ENCODE measurements at regions not wholly inside any gene's neighbourhood (a gene's known extent, or its start where the extent isn't known, plus 50 kb on each side); places are given as distances from the start of the nearest gene placed in this dataset.
A peak's percentile ranks its signal among the peaks of the same experiment; 100 is the strongest.

DNA sequence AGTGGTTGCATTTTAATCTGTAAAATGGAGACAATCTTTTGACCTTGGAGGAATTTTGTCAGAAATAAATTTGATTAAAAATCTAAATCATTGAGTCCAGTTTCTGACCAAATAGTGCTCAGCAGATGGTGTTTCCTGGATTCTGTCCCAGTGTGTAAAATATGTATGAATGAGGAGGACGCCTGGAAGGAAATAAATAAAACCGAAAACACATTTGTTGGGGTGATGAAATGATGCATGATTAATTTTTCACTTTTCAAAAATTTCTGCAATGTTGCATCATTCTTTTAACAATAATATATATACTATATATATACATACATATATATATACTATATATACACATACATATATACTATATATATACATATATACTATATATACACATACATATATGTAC, 261.1 kb upstream of the TRIB2 start:
- Histone ChIP-seq H3K9me3 (no peaks in the 10 kb centered on the region), H3K27ac (no peak overlapping the region), H3K36me3 (no peaks in the 10 kb centered on the region), H3K27me3 (no peaks in the 10 kb centered on the region), H3K4me1 (peaks cover 0 to 40% (median 13%) of the 10 kb centered on the region in 4 donors), H3K4me3 (no peak overlapping the region)
- TF ChIP-seq CTCF (IDR thresholded peaks at IDR 0.05), result no peak
- DNase-seq, result no peak
- intact Hi-C loops (cut with DNase I; ENCODE audit: low total_unique reads), result loop anchor here (10.0 kb wide), 1 partner anchor 259 kb away; the partner anchor contains the start of gene TRIB2

DNA sequence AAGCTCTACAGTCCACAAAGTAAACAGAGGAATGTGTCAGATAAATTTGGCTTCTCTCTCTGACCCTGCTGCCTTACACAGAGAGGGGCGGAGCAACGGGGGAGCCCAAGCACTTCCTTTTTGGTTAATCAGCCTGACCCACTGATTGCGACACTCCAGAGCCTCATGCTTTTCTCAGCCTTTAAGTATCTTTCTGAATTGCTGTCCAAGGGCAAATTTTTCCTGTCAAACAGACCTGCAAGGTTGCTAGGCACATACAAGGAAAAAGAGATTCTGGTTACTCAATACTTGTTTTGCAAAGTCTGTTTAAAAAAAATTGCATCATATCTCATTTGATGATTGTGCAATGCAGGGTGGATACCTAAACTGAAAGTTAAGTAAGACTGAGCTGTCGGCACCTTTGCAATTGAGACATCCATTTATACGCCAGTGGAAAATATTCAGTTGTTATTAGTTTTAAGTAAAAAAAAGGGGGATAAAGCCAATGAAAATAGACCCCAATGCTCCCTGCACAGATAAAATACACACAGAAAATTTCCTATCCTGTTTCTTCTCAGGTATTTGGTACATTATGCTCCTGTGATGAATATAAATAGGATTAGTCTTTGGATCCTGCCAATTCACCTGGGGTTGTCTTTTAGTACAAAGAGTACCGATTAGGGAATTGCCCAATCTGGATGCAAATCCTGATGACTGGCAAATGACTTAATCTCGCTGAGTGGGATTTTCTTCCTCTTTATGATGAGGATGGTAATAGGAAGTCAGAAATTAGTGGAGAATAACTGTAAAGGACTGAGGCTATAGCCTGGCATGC, 260.2 kb upstream of the TRIB2 start:
- H3K4me3 ChIP-seq, result no peak overlapping the region

GRCh38 chr2:12457831-12458230, 258.9 kb upstream of the TRIB2 start:
- Histone ChIP-seq H3K36me3 (no peaks in the 10 kb centered on the region), H3K27me3 (no peaks in the 10 kb centered on the region), H3K9me3 (no peaks in the 10 kb centered on the region), H3K4me3 (no peak overlapping the region), H3K4me1 (peaks cover 0 to 29% (median 13%) of the 10 kb centered on the region in 4 donors), H3K27ac (peak overlapping the region in 1 of 2 donors; percentile 75)
- DNase-seq, result no peak
- TF ChIP-seq CTCF (IDR thresholded peaks at IDR 0.05), result no peak
- intact Hi-C loops (cut with DNase I; ENCODE audit: low total_unique reads), result loop anchor here (10.0 kb wide), 1 partner anchor 257 kb away; the partner anchor contains the start of gene TRIB2

More for the DNA sequence above, 260.2 kb upstream of the TRIB2 start:
- peak overlapping the region; percentile 51 to 75 for H3K27ac ChIP-seq
- H3K4me1 ChIP-seq, result peaks cover 0 to 39% (median 13%) of the 10 kb centered on the region in 4 donors
- peak in 1 of 2 experiments; percentile 27 for TF ChIP-seq CTCF (IDR thresholded peaks at IDR 0.05)
- H3K36me3 ChIP-seq, result no peaks in the 10 kb centered on the region
- H3K9me3 ChIP-seq, result no peaks in the 10 kb centered on the region
- no peaks in the 10 kb centered on the region for H3K27me3 ChIP-seq
- peak; percentile 96 to 98 for DNase-seq
- intact Hi-C loops (cut with DNase I; ENCODE audit: low total_unique reads), result loop anchor here (10.0 kb wide), 1 partner anchor 258 kb away; the partner anchor contains the start of gene TRIB2

DNA sequence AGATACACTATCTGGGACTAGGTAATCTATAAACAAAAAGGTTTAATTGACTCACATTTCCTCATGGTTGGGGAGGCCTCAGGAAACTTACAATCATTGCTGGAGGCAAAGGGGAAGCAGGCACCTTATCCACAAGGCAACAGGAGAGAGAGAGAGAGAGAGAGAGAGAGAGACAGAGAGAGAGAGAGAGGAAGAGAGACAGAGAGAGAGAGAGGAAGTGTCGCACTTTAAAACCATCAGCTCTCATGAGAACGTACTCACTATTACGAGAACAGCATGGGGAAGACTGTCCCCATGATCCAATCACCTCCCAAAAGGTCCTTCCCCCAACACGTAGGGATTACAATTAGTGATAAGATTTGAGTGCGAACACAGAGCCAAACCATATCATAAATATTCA, 253.5 kb upstream of the TRIB2 start:
- TF ChIP-seq CTCF (IDR thresholded peaks at IDR 0.05), result no peak
- Histone ChIP-seq H3K27ac (no peak overlapping the region), H3K27me3 (no peaks in the 10 kb centered on the region), H3K9me3 (no peaks in the 10 kb centered on the region), H3K36me3 (no peaks in the 10 kb centered on the region), H3K4me1 (peaks cover 0 to under 1% (median 0%) of the 10 kb centered on the region in 4 donors), H3K4me3 (no peak overlapping the region)
- intact Hi-C loops (cut with DNase I; ENCODE audit: low total_unique reads), result no loop called here
- DNase-seq, result no peak

GRCh38 chr2:12465631-12466135, 251.1 kb upstream of the TRIB2 start:
- TF ChIP-seq CTCF (IDR thresholded peaks at IDR 0.05), result no peak
- H3K4me3 ChIP-seq, result no peak overlapping the region
- no peaks in the 10 kb centered on the region for H3K9me3 ChIP-seq
- intact Hi-C loops (cut with DNase I; ENCODE audit: low total_unique reads), result no loop called here
- H3K36me3 ChIP-seq, result no peaks in the 10 kb centered on the region
- peaks cover 0 to 20% (median 10%) of the 10 kb centered on the region in 4 donors for H3K4me1 ChIP-seq
- no peak for DNase-seq
- H3K27ac ChIP-seq, result peak overlapping the region in 1 of 2 donors; percentile 33
- no peaks in the 10 kb centered on the region for H3K27me3 ChIP-seq

Data from tibial artery (tissue), 4 donors.